H9 (cell line): ENCODE measurements at regions not wholly inside any gene's neighbourhood (a gene's known extent, or its start where the extent isn't known, plus 50 kb on each side); places are given as distances from the start of the nearest gene placed in this dataset.

Experiments
- DNase-seq: peaks from one replicate; pipeline ENCODE4 v3.0.0-alpha.2; 2017
- H2AFZ ChIP-seq: one replicate; pipeline ENCODE4 v1.6.1; 2013; ENCODE audit warnings: mild to moderate bottlenecking, low read length, control low read depth, moderate library complexity
- H2AK5ac ChIP-seq: 2 replicates; pipeline ENCODE4 v1.6.1; 2013; ENCODE audit warnings: low read length, control low read depth, mixed read lengths; ENCODE audit not compliant: insufficient read length
- H2BK120ac ChIP-seq: one replicate; pipeline ENCODE4 v1.6.1; 2013; ENCODE audit warnings: low read depth, mild to moderate bottlenecking, low read length, control low read depth, inconsistent platforms; ENCODE audit not compliant: poor library complexity, severe bottlenecking
- H2BK12ac ChIP-seq: 2 replicates; pipeline ENCODE4 v1.6.1; 2013; ENCODE audit warnings: low read length, control low read depth, mixed read lengths, low read depth; ENCODE audit not compliant: insufficient read length
- H2BK15ac ChIP-seq: 2 replicates; pipeline ENCODE4 v1.6.1; 2013; ENCODE audit warnings: low read depth, low read length, control low read depth
- H2BK20ac ChIP-seq: one replicate; pipeline ENCODE4 v1.6.1; 2013; ENCODE audit warnings: low read depth, mild to moderate bottlenecking, low read length, control low read depth, inconsistent platforms; ENCODE audit not compliant: poor library complexity, severe bottlenecking
- H2BK5ac ChIP-seq: 2 replicates; pipeline ENCODE4 v1.6.1; 2013; ENCODE audit warnings: low read length, control low read depth, mixed read lengths; ENCODE audit not compliant: insufficient read length
- H3K14ac ChIP-seq: 2 replicates; pipeline ENCODE4 v1.6.1; 2013; ENCODE audit warnings: low read length, control low read depth; ENCODE audit not compliant: insufficient read depth
- H3K18ac ChIP-seq: 2 replicates; pipeline ENCODE4 v1.6.1; 2013; ENCODE audit warnings: low read depth, mild to moderate bottlenecking, mixed read lengths, low read length, control low read depth; ENCODE audit not compliant: insufficient read length
- H3K23ac ChIP-seq: 2 replicates; pipeline ENCODE4 v1.6.1; 2013; ENCODE audit warnings: low read length, control low read depth, mixed read lengths, low read depth; ENCODE audit not compliant: insufficient read length
- H3K23me2 ChIP-seq: 2 replicates; pipeline ENCODE4 v1.6.1; 2013; ENCODE audit warnings: low read depth, mild to moderate bottlenecking, mixed read lengths, low read length, control low read depth; ENCODE audit not compliant: insufficient read length, poor library complexity, severe bottlenecking
- H3K27ac ChIP-seq: 2 replicates; pipeline ENCODE4 v1.5.1; 2013; ENCODE audit warnings: low read length, control low read depth, mixed read lengths, low read depth; ENCODE audit not compliant: insufficient read length
- H3K27me3 ChIP-seq: 2 replicates; pipeline ENCODE4 v1.6.1; 2013; ENCODE audit warnings: low read length, control low read depth, inconsistent platforms; ENCODE audit not compliant: insufficient read depth
- H3K4ac ChIP-seq: 2 replicates; pipeline ENCODE4 v1.6.1; 2013; ENCODE audit warnings: low read depth, mild to moderate bottlenecking, control low read depth, inconsistent platforms, low read length, moderate library complexity
- H3K4me1 ChIP-seq: 2 replicates; pipeline ENCODE4 v1.6.1; 2013; ENCODE audit warnings: low read length, control low read depth, inconsistent platforms; ENCODE audit not compliant: insufficient read depth
- H3K4me2 ChIP-seq: 2 replicates; pipeline ENCODE4 v1.6.1; 2013; ENCODE audit warnings: low read length, control low read depth, mixed read lengths; ENCODE audit not compliant: insufficient read length, insufficient read depth
- H3K56ac ChIP-seq: 2 replicates; pipeline ENCODE4 v1.6.1; 2013; ENCODE audit warnings: low read depth, mild to moderate bottlenecking, mixed read lengths, low read length, control low read depth; ENCODE audit not compliant: insufficient read length
- H3K79me1 ChIP-seq: 2 replicates; pipeline ENCODE4 v1.6.1; 2013; ENCODE audit warnings: low read depth, mild to moderate bottlenecking, moderate library complexity, low read length, control low read depth, inconsistent platforms; ENCODE audit not compliant: insufficient read depth, poor library complexity, severe bottlenecking
- H3K79me2 ChIP-seq: 2 replicates; pipeline ENCODE4 v1.6.1; 2013; ENCODE audit warnings: low read length, control low read depth, inconsistent platforms; ENCODE audit not compliant: insufficient read depth
- H3K9ac ChIP-seq: 2 replicates; pipeline ENCODE4 v1.6.1; 2013; ENCODE audit warnings: low read length, control low read depth, mixed read lengths; ENCODE audit not compliant: insufficient read length; ENCODE audit errors: extremely low read depth
- H3K9me3 ChIP-seq: one replicate; pipeline ENCODE4 v1.6.1; 2013; ENCODE audit warnings: low read depth, low read length, inconsistent platforms; ENCODE audit not compliant: control insufficient read depth
- H3T11ph ChIP-seq: one replicate; pipeline ENCODE4 v1.6.1; 2013; ENCODE audit warnings: mild to moderate bottlenecking, low read length, control low read depth, inconsistent platforms
- H4K20me1 ChIP-seq: one replicate; pipeline ENCODE4 v1.6.1; 2013; ENCODE audit not compliant: control insufficient read depth, insufficient read length, insufficient read depth
- H4K5ac ChIP-seq: 2 replicates; pipeline ENCODE4 v1.6.1; 2013; ENCODE audit warnings: low read depth, mild to moderate bottlenecking, mixed read lengths, low read length, control low read depth; ENCODE audit not compliant: insufficient read length
- H4K8ac ChIP-seq: replicated peaks from 2 replicates; pipeline ENCODE4 v1.6.1; 2013; ENCODE audit warnings: low read length, control low read depth, mixed read lengths, low read depth; ENCODE audit not compliant: insufficient read length
- H4K91ac ChIP-seq: 2 replicates; pipeline ENCODE4 v1.6.1; 2013; ENCODE audit warnings: low read depth, mild to moderate bottlenecking, moderate library complexity, mixed read lengths, low read length, control low read depth; ENCODE audit not compliant: insufficient read length
- H3K27ac Mint-ChIP-seq, 3 experiments: 2 replicates in 2 of 3; 3 replicates in 1 of 3; pipeline ENCODE4 v1.8.0; 2020 to 2021; ENCODE audit warnings: mixed read lengths in 3 of 3, mild to moderate bottlenecking in 1 of 3, moderate library complexity in 1 of 3
- H3K27me3 Mint-ChIP-seq: 2 replicates; pipeline ENCODE4 v1.8.0; 2021; ENCODE audit warnings: low read depth, mild to moderate bottlenecking, moderate library complexity, mixed read lengths
- H3K36me3 Mint-ChIP-seq, 3 experiments: 2 replicates in 2 of 3; 3 replicates in 1 of 3; pipeline ENCODE4 v1.8.0; 2020 to 2021; ENCODE audit warnings: low read depth in 3 of 3, mixed read lengths in 3 of 3; ENCODE audit not compliant: insufficient read depth in 1 of 3
- H3K4me1 Mint-ChIP-seq, 2 experiments: 2 replicates each; pipeline ENCODE4 v1.8.0; 2020; ENCODE audit warnings: mixed read lengths in 2 of 2
- H3K4me3 Mint-ChIP-seq, 2 experiments: 2 replicates in 1 of 2; 3 replicates in 1 of 2; pipeline ENCODE4 v1.8.0; 2020 to 2021; ENCODE audit warnings: mild to moderate bottlenecking in 2 of 2, mixed read lengths in 2 of 2, moderate library complexity in 1 of 2
- H3K9me3 Mint-ChIP-seq, 2 experiments: 2 replicates in 1 of 2; 3 replicates in 1 of 2; pipeline ENCODE4 v1.8.0; 2020; ENCODE audit warnings: mild to moderate bottlenecking in 2 of 2, mixed read lengths in 2 of 2, moderate library complexity in 1 of 2
- WGBS: extraction: QIAGEN DNeasy Blood & Tissue Kit; methylation state at CpG from one replicate; pipeline ENCODE4 v1.1.7; 2013; ENCODE audit warnings: missing lambda C conversion rate, low lambda C conversion rate, mixed read lengths; ENCODE audit not compliant: insufficient read length; ENCODE audit errors: extremely low coverage; 5-methylcytosine and 5-hydroxymethylcytosine counted together
- TF ChIP-seq, protein P1 (sequence below): fragments of 200-600 bp; sonication (generic); conservative IDR thresholded peaks from 3 replicates; pipeline ENCODE4 v1.8.0; 2021; ENCODE audit warnings: antibody characterized with exemption, mild to moderate bottlenecking

DNA sequence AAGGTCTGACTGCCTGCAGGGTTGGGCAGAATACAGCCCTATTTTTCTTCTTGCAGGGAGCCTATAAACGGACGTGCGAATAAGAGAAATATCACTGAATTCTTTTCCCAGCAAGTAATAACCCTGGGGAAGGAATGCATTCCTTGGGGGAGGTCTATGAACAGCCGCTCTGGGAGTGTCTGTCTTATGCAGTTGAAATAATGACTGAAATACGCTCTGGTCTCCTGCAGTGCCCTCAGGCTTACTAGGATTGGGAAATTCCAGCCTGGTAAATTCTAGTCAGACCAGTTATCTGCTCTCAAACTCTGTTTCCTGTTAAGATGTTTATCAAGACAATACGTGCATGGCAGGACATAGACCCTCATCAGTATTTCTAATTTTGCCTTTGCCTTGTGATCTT lies 72.1 kb upstream of the FAM241A start:
- no peak for DNase-seq
- Mint-ChIP-seq H3K4me1 (peaks cover 11 to 12% of the 10 kb centered on the region in 2 experiments), H3K27ac (no peak overlapping the region), H3K27me3 (no peaks in the 10 kb centered on the region), H3K4me3 (no peak overlapping the region), H3K36me3 (peaks cover 8 to 10% (median 10%) of the 10 kb centered on the region in 3 experiments; a peak in 6 of 7 replicates), H3K9me3 (peaks cover 10 to 24% of the 10 kb centered on the region in 2 experiments)
- H2BK120ac ChIP-seq, result no peak overlapping the region
- H3K4ac ChIP-seq, result no peak overlapping the region
- no peak overlapping the region for H2BK5ac ChIP-seq
- H2BK20ac ChIP-seq, result no peak overlapping the region
- H3K9ac ChIP-seq, result no peak overlapping the region
- H3K27ac ChIP-seq, result no peak overlapping the region
- no peak overlapping the region for H4K8ac ChIP-seq
- TF ChIP-seq, protein P1, sequence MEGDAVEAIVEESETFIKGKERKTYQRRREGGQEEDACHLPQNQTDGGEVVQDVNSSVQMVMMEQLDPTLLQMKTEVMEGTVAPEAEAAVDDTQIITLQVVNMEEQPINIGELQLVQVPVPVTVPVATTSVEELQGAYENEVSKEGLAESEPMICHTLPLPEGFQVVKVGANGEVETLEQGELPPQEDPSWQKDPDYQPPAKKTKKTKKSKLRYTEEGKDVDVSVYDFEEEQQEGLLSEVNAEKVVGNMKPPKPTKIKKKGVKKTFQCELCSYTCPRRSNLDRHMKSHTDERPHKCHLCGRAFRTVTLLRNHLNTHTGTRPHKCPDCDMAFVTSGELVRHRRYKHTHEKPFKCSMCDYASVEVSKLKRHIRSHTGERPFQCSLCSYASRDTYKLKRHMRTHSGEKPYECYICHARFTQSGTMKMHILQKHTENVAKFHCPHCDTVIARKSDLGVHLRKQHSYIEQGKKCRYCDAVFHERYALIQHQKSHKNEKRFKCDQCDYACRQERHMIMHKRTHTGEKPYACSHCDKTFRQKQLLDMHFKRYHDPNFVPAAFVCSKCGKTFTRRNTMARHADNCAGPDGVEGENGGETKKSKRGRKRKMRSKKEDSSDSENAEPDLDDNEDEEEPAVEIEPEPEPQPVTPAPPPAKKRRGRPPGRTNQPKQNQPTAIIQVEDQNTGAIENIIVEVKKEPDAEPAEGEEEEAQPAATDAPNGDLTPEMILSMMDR, result no peak
- no peak overlapping the region for H3K4me2 ChIP-seq
- no peak overlapping the region for H3K18ac ChIP-seq
- no peak overlapping the region for H2BK15ac ChIP-seq
- no peaks in the 10 kb centered on the region for H3K79me1 ChIP-seq
- WGBS, result no CpG with 5 or more reads among the region's 6 CpGs
- H4K91ac ChIP-seq, result no peak overlapping the region
- H3T11ph ChIP-seq, result no peak overlapping the region
- no peak overlapping the region for H4K5ac ChIP-seq
- no peaks in the 10 kb centered on the region for H4K20me1 ChIP-seq
- no peaks in the 10 kb centered on the region for H3K23me2 ChIP-seq
- no peaks in the 10 kb centered on the region for H3K4me1 ChIP-seq
- no peak overlapping the region for H2BK12ac ChIP-seq
- no peaks in the 10 kb centered on the region for H3K79me2 ChIP-seq
- H3K56ac ChIP-seq, result no peak overlapping the region
- no peak overlapping the region for H3K14ac ChIP-seq
- H3K27me3 ChIP-seq, result no peaks in the 10 kb centered on the region
- H3K9me3 ChIP-seq, result no peaks in the 10 kb centered on the region
- H3K23ac ChIP-seq, result no peak overlapping the region
- no peak overlapping the region for H2AK5ac ChIP-seq
- H2AFZ ChIP-seq, result no peak overlapping the region
